Amygdala (tissue), 56 donors: ENCODE measurements at regions not wholly inside any gene's neighbourhood (a gene's known extent, or its start where the extent isn't known, plus 50 kb on each side); places are given as distances from the start of the nearest gene placed in this dataset.

Experiments used
- DNase-seq, 56 donors: peaks; one replicate each; lab custom pipeline; 2025; lab: John Stamatoyannopoulos, UW

- no peak for DNase-seq
Observed at GRCh38 chr3:24740326-24740725, 245.7 kb upstream of the THRB start.

GRCh38 chr3:24741506-24741905 lies 246.9 kb upstream of the THRB start:
- DNase-seq: no peak

DNA sequence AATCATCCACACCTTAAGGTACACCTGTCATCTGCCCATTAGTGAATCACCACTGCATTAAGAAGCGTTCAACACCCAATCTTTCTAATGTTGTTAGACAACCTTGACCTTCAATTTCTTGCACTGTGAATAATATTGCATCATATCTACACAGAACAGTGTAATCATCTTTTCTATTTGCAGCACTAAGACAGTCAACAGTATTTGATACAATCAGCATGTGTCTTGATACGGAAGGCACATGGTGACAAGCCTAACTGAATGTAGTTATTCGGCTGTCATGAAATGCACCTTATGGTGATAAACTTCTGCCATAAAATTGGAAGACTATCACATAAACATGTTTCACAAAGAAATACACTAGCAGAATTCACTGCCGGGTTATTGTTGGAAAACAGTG lies 253.9 kb upstream of the THRB start:
- no peak for DNase-seq

DNA sequence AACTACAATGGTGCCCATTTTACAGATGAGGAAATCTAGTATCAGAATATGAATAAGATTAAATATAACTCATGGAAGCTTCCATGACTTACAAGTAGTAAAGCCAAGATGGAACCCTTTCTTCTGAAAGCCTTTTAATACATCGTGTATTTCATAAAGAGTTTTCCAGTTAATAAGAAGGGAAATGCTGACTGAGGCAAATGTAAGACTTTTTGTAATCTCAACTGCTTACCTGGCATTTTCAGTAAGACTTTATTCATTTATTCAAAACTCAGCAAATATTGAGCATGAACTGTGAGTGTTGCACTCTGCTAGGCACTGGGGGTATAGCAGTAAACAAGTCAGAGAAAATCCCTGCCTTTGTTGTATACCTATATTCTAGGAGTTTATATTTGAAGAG lies 256.4 kb upstream of the THRB start:
- no peak for DNase-seq

- no peak for DNase-seq
Observed at GRCh38 chr3:24756101-24756888, 261.6 kb upstream of the THRB start.

DNA sequence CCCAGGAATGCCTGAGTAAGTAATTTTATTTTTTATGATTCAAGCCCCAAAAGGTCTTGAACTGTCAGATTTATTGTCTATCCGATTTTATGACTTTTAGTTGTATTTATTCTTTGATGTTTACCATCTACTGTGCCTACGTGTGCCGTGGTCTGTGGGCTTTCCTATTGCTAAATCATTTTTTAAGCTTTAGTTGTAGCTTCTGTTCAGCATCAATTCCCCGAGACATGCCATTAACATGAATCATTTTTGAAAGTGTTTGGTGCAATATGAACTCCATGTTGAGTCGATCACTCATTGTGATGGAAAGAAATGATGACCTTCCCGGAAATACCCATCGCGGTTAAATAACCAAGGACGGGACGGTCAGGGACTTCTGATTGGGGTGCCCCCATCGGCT lies 268.7 kb upstream of the THRB start:
- DNase-seq: no peak

DNA sequence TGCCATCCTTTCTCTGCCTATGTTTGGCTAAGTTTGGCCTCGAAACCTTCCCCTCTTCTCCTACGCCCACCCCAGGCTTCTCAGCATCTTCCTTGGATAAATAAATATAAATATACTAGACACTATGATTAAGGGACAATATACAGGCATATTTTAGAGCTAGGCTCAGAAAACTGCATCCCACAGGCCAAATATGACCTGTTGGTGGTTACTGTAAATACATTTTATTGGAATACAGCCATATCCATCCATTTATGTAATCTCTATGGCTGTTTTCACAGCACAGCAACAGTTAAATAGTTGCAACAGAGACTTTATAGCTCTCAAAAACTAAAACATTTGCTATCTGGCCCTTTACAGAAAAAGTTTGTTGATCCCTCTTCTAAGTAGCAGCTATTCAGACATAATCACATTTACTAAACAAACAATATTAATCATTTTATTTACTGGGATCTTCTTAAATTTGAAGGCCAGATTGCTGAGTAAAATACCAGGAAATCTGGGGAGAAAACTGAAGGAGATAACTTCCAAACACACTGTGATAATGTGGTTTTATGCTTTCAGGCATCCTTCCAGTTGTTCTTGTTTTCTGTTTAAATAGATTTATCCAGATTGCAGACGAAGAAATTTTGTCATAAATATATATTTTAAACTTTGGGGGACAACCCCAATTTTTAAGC lies 269.7 kb upstream of the THRB start:
- DNase-seq: no peak

- DNase-seq: no peak
Observed at GRCh38 chr3:24765399-24765798, 270.7 kb upstream of the THRB start.

DNA sequence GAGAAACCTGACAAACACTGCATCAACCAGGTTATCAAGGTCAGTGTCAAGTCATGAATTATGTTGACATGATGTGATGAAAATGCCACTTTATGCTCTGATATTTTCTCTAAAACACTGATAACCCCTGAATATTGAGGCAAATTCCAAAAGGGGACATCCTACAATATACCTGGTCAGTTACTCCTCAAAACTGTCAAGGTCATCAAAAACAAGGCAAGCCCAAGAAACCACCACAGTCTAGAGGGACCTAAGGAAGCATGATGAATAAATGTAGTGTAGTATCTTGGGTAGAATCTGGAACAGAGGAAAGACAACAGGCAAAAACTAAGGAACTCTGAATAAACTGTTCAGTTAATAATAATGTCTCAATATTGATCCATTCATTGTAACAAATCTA lies 275.3 kb upstream of the THRB start:
- no peak for DNase-seq

DNA sequence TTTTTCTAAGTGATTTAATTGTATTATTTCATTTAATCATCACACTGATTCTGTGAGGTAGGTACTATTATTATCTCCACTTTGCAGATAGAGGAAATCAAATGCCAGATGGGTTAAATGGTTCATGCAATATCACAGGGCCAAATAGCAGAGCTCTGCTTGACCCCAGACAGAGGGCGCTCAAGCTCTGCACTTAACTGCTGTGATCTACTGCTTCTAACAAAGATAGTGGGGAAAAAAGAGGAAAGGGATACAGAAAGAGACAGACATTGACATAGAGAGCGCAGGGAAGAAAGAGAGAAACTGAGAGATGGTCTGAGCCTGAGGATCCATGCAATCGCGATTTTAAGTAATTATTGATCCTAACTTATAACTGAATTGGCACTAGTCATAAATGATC lies 279.1 kb upstream of the THRB start:
- peak in 42 of 56 donors; percentile 0 to 65 (median 12) for DNase-seq

GRCh38 chr3:24780991-24781390 lies 286.3 kb upstream of the THRB start:
- DNase-seq: no peak

- DNase-seq: no peak
Observed at GRCh38 chr3:24781454-24781853, 286.8 kb upstream of the THRB start.

- no peak for DNase-seq
Observed at GRCh38 chr3:24793896-24794295, 299.2 kb upstream of the THRB start.

GRCh38 chr3:24802614-24803013 lies 308.0 kb upstream of the THRB start:
- no peak for DNase-seq

DNA sequence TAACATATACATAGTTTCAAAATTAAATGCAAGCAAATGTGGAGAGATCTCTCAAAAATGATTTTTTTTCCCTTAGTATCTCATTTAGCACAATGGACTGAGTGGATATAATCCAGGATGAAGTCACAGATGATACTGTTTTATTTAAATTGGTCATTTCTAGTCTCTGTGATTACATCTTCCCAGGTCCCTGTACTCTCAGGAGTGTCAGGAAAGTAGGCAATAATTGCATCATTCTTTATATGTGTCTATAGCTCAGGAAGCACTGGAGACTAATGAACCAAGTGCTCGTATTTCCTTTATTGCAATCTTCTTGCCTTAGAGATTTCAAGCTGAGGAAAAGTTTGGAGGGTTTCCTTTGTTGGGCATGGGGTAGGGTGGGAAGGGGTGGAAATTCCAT lies 309.4 kb upstream of the THRB start:
- no peak for DNase-seq

DNA sequence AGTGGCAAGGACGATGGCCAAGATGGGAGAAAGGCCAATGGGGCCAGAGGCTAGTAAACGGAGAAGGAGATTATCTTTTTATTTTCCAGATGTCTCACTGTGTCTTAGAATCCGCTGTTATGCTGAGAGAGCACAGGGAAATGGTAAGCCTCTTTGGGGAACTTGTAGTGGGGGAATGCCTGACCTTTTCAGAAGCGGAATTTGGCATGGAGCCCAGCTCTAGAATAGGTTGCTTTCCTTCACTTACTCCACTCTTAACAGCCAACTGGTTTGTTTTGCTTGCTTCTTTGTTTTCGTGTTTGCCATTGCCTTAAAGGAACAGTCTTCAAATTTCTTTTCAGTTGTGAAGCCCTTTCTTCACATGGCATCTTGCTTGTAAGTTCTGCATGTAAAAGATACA lies 316.2 kb upstream of the THRB start:
- DNase-seq: peak in 15 of 56 donors; percentile 3 to 31 (median 6)

DNA sequence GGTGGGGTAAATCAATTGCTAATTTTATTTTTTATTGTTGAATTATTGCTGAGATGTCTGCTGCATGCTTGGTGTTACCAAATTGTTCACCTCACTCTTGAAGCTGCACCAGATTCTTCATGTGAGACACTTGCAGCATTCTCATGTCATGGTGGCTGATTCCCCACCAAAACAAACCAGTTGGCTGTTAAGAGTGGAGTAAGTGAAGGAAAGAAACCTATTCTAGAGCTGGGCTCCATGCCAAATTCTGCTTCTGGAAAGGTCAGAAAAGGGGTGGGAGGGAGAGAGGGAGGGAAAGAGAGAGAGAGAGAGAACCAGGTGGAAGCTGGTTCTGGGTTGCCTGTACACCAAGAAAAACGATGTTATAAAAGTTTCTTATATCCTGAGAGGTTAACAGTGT lies 317.5 kb upstream of the THRB start:
- no peak for DNase-seq

GRCh38 chr3:24818055-24818454 lies 323.4 kb upstream of the THRB start:
- no peak for DNase-seq

GRCh38 chr3:24828011-24828410 lies 333.4 kb upstream of the THRB start:
- no peak for DNase-seq

DNA sequence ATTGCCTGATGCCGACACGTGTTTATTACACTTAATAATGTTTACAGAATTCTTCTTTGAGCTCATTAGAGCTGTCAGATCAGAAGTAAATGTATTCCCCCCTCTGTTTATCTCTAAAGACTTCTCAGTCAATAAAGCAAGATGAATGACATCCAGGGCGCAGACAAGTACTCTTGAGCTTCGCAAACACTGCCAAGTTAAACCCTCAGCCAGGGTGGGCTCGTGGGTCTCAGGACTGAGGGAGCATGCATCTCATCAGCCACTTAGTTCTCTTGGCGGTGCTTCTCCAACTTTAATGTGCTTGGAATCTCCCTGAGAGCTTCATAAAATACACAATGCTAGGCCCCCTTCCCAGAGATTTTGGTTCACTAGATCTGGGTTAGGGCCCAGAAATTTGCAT lies 333.9 kb upstream of the THRB start:
- no peak for DNase-seq

- DNase-seq: peak in 25 of 56 donors; percentile 6 to 73 (median 27)
Observed at GRCh38 chr3:24829011-24829581, 334.4 kb upstream of the THRB start.
